IPS-20b (cell line): ENCODE measurements at regions not wholly inside any gene's neighbourhood (a gene's known extent, or its start where the extent isn't known, plus 50 kb on each side); places are given as distances from the start of the nearest gene placed in this dataset.

ENCODE experiments used
- H3K27ac ChIP-seq: one replicate; pipeline ENCODE4 v1.5.1; 2013; ENCODE audit warnings: low read length
- H3K27me3 ChIP-seq: 2 replicates; pipeline ENCODE4 v1.6.1; 2013; ENCODE audit warnings: mild to moderate bottlenecking, low read length, inconsistent platforms; ENCODE audit not compliant: insufficient read depth
- H3K36me3 ChIP-seq: 2 replicates; pipeline ENCODE4 v1.6.1; 2013; ENCODE audit warnings: low read depth, mild to moderate bottlenecking, inconsistent platforms, low read length, moderate library complexity; ENCODE audit not compliant: insufficient read depth
- H3K4me1 ChIP-seq: 2 replicates; pipeline ENCODE4 v1.6.1; 2013; ENCODE audit warnings: mild to moderate bottlenecking, control low read depth, inconsistent platforms, low read length, moderate library complexity; ENCODE audit not compliant: insufficient read depth
- H3K4me3 ChIP-seq: 2 replicates; pipeline ENCODE4 v1.5.1; 2013; ENCODE audit warnings: mild to moderate bottlenecking, low read length, inconsistent platforms
- H3K9ac ChIP-seq: 2 replicates; pipeline ENCODE4 v1.6.1; 2013; ENCODE audit warnings: low read depth, mild to moderate bottlenecking, inconsistent platforms, low read length, moderate library complexity
- H3K9me3 ChIP-seq: 2 replicates; pipeline ENCODE4 v1.6.1; 2013; ENCODE audit warnings: mild to moderate bottlenecking, low read depth, low read length, inconsistent platforms; ENCODE audit not compliant: insufficient read depth

DNA sequence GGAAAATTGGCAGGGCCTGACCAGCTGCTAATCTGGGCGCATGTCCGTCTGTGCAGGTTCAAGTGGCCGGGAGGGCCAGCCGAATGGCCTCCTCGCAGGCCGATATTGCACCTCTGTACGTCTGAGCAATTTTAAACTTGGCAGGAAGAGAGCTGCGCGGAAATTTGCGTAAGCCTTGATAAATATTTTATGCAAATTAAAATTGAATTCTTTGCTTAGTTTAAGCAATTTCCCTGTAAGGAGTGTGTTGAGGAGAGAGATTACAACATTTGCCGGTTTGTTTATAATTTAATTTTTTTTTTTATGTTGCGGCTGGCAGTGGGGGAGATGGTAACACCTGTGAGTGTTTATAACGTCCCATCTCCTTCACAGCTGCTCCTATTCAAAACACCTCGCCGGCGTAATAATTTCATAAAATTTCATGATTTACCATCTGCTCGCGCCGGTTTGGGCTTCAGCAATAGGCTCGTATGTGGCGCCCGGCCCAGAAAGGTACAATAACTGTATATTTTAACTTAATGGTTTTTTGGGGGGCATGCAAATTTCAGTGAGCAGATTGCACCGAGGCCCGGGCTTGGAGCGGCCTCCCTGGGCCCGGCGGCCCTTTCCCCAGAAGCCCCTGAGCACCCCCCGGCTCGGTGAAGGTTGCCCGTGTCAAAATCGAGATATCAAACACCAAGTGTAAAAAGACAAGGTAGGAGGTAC is 269.4 kb upstream of the MVB12B start:
- Histone ChIP-seq H3K9me3 (no peaks in the 10 kb centered on the region), H3K27me3 (no peaks in the 10 kb centered on the region)

DNA sequence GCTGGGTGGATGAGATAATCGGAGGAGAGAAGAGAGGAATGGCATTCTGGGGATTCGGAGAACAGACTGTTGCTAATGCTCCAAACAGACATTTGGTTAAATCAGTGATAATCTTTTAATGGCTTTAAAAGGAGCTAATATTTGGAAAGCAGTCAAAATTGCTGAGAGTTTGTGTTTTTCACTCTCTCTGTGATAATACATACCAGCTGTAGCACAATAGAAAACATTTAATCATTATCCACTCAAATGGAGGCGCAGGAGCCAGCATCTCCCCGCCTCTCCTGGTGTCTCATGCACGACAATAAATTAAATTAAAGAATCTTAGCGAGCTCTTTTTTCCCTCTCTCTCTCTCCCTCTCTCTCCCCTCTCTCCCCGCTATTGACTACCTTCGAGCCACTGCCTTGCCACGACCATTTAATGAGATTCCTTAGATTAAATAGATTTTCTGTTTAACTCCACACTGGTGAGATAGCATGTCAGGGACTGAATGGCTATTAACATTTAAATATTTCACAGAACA is 268.6 kb upstream of the MVB12B start:
- no peaks in the 10 kb centered on the region for H3K9me3 ChIP-seq
- no peaks in the 10 kb centered on the region for H3K27me3 ChIP-seq
- H3K27ac ChIP-seq, result no peak overlapping the region
- no peak overlapping the region for H3K9ac ChIP-seq
- no peaks in the 10 kb centered on the region for H3K4me1 ChIP-seq
- no peak overlapping the region for H3K4me3 ChIP-seq
- no peaks in the 10 kb centered on the region for H3K36me3 ChIP-seq

More for the DNA sequence above, 269.4 kb upstream of the MVB12B start:
- Histone ChIP-seq H3K36me3 (no peaks in the 10 kb centered on the region), H3K4me1 (no peaks in the 10 kb centered on the region), H3K4me3 (no peak overlapping the region), H3K27ac (no peak overlapping the region), H3K9ac (no peak overlapping the region)

DNA sequence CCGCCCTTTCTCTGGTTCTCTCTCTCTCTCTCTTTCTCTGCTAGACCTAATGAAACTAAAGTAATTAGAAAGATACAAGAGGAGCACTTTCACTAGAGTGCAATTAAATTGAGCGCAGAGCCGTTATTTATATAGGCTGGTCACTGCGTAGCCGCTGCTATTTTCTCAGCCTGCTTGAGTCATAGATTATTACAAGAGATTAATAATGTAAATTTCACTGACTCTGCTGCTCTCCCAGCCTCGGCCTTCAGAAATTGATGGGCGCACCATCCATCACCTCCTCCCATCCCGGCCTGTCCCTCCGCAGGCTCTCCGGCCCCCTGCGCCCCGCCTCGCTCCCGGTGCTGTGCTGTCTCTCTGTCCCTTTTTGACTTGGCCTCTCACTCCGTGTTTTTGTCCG is 268.0 kb upstream of the MVB12B start:
- Histone ChIP-seq H3K4me3 (no peak overlapping the region), H3K4me1 (no peaks in the 10 kb centered on the region), H3K36me3 (no peaks in the 10 kb centered on the region), H3K27me3 (no peaks in the 10 kb centered on the region), H3K27ac (no peak overlapping the region), H3K9ac (no peak overlapping the region), H3K9me3 (no peaks in the 10 kb centered on the region)

DNA sequence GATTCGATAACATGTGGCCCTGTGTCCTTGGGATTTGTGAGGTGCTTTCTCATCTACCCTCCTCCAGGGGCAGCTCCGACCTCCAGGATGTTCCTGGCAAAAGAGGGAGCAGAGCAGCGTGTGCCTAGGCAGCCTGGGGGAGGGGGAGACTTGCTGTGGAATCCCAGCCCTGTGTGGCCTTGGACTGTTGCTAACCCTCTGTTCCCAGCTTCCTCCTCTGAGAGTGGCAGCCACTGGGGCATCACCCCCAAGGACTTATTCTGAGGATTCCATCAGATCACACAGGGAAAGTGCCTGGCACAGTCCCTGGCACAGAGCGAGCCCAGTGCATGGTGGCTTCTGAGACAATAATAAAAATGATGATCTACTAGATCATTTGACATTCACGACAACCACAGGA is 265.1 kb upstream of the MVB12B start:
- H3K9ac ChIP-seq, result no peak overlapping the region
- no peaks in the 10 kb centered on the region for H3K36me3 ChIP-seq
- H3K4me1 ChIP-seq, result no peaks in the 10 kb centered on the region
- H3K27ac ChIP-seq, result no peak overlapping the region
- H3K9me3 ChIP-seq, result no peaks in the 10 kb centered on the region
- no peaks in the 10 kb centered on the region for H3K27me3 ChIP-seq
- no peak overlapping the region for H3K4me3 ChIP-seq

DNA sequence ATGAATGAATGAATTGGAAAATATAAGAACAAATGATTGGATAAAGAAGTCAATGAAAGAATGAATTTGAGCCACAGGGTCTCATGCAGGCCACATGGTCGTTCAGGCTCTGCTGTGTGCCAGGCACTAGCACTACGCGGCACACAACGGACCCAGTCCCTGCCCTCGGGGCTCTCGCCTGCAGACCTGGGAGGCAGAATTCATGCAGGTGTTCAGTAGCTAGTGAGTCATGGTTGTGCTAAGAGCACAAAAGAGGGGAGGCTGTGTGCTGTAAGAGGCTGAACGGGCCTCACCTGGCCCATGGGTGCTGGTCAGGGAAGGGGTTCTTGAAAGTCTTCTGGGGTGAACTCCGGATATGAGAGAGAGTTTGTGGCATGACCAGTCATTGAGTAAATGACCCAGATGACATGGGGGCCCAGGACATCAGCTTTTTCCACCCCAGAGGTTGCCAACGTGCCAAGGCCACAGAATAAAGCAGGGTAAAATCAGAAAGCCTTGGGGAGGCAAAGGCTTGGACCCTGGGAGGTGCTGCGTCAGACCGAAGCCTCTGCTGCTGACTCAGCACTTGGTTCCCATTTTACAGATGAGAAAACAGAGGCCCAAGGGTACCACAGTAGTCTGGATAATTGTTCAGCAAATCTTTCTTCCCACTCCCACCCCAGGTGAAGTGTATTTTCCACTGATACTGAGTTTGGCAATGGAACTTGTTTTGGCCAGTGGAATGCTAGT is 264.3 kb upstream of the MVB12B start:
- H3K27ac ChIP-seq, result no peak overlapping the region
- H3K4me3 ChIP-seq, result no peak overlapping the region
- H3K9ac ChIP-seq, result no peak overlapping the region
- no peaks in the 10 kb centered on the region for H3K9me3 ChIP-seq
- H3K27me3 ChIP-seq, result no peaks in the 10 kb centered on the region
- no peaks in the 10 kb centered on the region for H3K4me1 ChIP-seq
- H3K36me3 ChIP-seq, result no peaks in the 10 kb centered on the region

DNA sequence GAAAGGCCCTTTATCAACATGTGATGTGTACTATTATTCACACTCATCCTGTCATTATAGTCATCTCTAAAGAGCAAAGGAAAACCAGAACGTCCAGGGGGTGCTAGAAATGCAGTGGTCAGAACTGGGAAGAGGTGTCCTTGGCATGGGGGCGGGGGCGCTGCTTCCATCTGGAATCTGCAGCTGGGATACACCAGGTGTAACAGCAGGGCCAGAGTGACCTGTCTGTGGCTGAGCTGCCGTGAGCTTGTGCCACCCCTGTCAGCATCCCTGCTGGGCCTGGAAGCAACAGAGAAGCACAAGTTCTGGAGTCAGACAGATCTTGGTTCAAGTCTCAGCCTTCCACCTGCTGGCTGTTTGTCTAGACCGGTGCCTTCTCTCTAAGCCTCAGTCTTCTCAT is 263.3 kb upstream of the MVB12B start:
- Histone ChIP-seq H3K27me3 (no peaks in the 10 kb centered on the region), H3K4me3 (no peak overlapping the region), H3K4me1 (no peaks in the 10 kb centered on the region), H3K9me3 (no peaks in the 10 kb centered on the region), H3K27ac (no peak overlapping the region), H3K36me3 (no peaks in the 10 kb centered on the region), H3K9ac (no peak overlapping the region)

DNA sequence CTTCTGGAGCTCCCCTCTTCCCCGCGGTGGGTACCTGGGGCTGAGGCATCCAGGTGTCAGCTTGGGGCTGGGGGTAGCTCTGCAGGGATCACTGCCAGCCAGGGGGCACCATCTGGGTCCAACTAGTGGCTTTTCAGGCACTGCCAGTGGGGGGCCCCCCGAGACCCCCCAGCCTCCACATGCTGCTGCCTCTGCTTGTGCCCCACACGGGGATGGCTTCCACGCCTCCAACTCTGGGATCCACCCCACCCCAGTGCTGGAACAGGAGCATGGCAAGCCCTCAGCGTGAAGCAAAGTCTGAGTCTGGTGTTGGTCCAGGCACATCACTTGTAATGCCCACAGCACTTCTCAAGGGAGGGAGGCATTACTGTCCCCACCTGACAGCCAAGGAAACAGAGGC is 260.5 kb upstream of the MVB12B start:
- Histone ChIP-seq H3K27ac (no peak overlapping the region), H3K36me3 (no peaks in the 10 kb centered on the region), H3K9ac (no peak overlapping the region), H3K4me1 (no peaks in the 10 kb centered on the region), H3K9me3 (no peaks in the 10 kb centered on the region), H3K27me3 (no peaks in the 10 kb centered on the region), H3K4me3 (no peak overlapping the region)

DNA sequence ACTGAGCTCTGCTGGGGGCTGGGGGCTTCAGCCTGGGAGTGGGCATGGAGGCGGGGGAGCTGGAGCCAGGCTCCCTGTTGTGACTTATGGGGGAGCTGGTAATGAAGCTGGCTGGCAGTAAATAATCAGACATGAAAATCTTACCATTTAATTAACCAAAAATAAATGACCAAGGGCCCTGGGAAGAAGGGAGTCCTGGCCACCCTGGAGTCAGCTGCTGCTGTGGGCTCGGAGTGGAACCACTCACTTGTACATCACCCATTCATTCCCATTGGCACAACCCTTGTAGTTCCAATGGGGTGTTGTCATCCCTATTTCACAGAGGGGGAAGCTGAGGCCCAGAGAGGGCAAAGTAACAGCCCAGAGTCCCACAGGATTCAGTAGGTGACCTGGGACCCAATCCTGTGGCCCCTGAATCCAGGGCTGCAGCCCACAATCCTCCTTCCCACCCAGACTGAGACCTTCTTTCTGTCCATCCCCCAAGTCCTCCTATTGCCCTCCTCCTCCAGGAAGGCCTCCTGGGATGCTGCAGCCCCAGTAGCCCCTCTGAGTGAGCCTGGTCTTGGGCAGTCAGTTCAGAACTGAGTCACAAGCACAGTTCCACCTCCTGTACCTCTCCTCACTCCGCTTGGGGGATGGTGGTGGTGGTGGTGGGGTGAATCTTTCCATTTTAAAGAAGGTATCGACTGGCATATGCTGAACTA is 259.4 kb upstream of the MVB12B start:
- Histone ChIP-seq H3K4me1 (no peaks in the 10 kb centered on the region), H3K9ac (no peak overlapping the region), H3K4me3 (no peak overlapping the region), H3K27ac (no peak overlapping the region), H3K9me3 (no peaks in the 10 kb centered on the region), H3K27me3 (no peaks in the 10 kb centered on the region), H3K36me3 (no peaks in the 10 kb centered on the region)

DNA sequence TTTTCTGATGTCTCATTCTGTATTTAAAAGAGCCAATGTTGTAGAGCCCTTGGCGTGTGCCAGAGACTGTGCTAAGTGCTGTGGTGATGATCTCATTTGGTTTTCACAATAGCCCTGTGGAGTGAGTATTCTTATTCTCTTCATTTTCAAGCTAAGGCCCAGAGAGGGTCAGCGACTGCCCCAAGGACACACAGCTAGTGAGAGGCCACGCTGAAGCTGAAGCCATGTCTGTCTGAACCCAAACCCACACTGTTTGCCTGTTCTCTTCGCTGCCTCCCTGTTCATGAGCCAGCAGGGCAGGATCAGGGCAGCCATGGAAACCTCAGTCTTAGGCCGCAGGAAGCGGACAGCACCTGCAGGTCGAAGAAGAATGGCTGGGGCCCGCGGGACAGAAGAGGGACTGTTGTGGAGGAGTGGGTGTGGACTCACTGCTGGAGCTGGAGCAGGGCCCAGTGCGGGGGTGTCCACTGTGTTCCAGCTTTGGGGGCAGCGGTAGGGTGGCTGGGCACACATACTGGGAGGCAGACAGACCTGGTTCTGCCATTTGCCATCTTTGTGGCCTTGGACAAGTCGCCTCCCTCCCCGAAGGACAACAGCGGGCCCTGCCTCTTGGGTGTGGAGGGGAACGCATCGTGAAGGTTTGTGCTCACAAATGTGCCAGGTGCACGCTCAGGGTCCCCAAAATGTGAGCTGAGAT is 257.9 kb upstream of the MVB12B start:
- H3K27me3 ChIP-seq, result no peaks in the 10 kb centered on the region
- no peaks in the 10 kb centered on the region for H3K9me3 ChIP-seq
- no peak overlapping the region for H3K9ac ChIP-seq
- H3K4me1 ChIP-seq, result no peaks in the 10 kb centered on the region
- no peak overlapping the region for H3K4me3 ChIP-seq
- H3K36me3 ChIP-seq, result no peaks in the 10 kb centered on the region
- H3K27ac ChIP-seq, result no peak overlapping the region

DNA sequence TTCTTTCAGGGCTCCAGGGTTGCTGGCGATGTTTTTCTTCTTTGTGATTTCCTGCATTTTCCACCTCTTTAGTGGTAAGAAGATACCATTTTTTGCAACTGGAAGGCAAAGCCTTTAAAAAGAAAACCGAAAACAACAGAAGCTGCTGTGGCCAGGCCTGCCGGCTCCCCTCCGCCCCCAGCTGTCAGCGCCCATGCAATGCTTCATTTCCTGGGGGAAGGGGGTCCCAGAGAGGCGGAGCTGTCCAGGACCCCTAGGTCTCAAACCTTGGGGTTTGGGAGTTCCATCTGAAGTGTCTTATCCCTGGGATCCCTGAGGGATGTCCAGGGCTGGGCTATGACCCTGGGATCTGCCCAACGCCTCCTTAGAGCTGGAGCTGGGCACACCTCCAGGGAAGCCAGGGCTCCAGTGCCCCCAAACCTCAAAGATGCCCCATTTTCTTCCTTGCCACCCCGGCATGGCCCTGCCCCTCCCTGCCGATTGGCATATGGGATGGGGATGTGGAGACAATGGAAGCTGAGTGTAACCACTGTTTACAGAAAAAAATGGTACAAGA is 257.2 kb upstream of the MVB12B start:
- H3K27me3 ChIP-seq, result no peaks in the 10 kb centered on the region
- no peaks in the 10 kb centered on the region for H3K36me3 ChIP-seq
- no peak overlapping the region for H3K4me3 ChIP-seq
- H3K9ac ChIP-seq, result no peak overlapping the region
- peaks cover 3% of the 10 kb centered on the region; the same call in 1 of the 2 replicates for H3K4me1 ChIP-seq
- no peaks in the 10 kb centered on the region for H3K9me3 ChIP-seq
- no peak overlapping the region for H3K27ac ChIP-seq

DNA sequence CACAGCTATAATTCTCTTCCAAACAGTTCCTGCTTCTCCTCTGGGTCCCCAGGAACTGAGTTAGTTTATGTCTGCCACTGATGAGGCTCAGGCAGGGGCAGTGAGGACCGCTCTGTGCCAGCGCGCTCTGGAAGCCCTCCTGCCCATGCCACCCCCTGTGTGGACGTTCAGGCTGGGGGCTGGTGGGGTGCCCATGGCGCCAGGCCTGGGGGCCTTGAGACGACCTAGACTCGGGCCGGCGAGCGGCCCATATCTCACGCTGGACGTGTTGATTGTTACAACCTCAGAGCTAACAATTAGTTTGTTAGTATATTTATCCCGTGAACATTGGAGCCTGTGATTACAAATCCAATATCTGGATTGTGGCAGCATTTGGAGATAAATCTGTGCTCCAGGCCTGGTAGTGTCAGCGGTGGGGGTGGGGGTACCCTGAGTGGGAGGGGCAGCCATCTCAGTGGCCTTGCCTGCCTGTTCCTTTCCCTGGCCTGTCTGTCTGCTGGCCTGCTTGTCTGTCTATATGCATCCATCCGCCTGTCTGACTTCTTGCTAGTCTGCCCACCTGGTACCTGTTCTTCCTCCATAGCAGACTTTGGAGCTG is 256.5 kb upstream of the MVB12B start:
- Histone ChIP-seq H3K4me1 (peaks cover 3% of the 10 kb centered on the region; the same call in 1 of the 2 replicates), H3K4me3 (no peak overlapping the region), H3K27me3 (no peaks in the 10 kb centered on the region), H3K36me3 (no peaks in the 10 kb centered on the region), H3K9ac (no peak overlapping the region), H3K9me3 (no peaks in the 10 kb centered on the region), H3K27ac (no peak overlapping the region)
